WTC11 (cell line): ENCODE measurements at regions not wholly inside any gene's neighbourhood (a gene's known extent, or its start where the extent isn't known, plus 50 kb on each side); places are given as distances from the start of the nearest gene placed in this dataset.

Experiments used
- ATAC-seq: fragments of 200-7000 bp; cut with Tn5 transposase; 2 replicates; pipeline ENCODE4 v1.10.0; 2021; ENCODE audit warnings: mild to moderate bottlenecking, moderate library complexity
- CTCF ChIA-PET: fragments of 300-600 bp; sonication (Branson Sonifier 250); formaldehyde crosslinking; loops from one replicate; lab custom pipeline; 2021; ENCODE audit warnings: antibody characterized with exemption; lab: Charles Lee
- POLR2A ChIA-PET: fragments of 350-600 bp; sonication (Branson Sonifier 250); formaldehyde crosslinking; loops from one replicate; lab custom pipeline; 2021; ENCODE audit warnings: antibody characterized with exemption; lab: Charles Lee
- DNase-seq: peaks from one replicate; pipeline ENCODE4 v3.0.0; 2021; ENCODE audit warnings: low spot score
- H3K27ac Mint-ChIP-seq: 2 replicates; pipeline ENCODE4 v1.8.0; 2021; ENCODE audit warnings: mixed read lengths
- H3K27me3 Mint-ChIP-seq: 2 replicates; pipeline ENCODE4 v1.8.0; 2021; ENCODE audit warnings: low read depth, mild to moderate bottlenecking, moderate library complexity, mixed read lengths
- H3K36me3 Mint-ChIP-seq: 2 replicates; pipeline ENCODE4 v1.8.0; 2021; ENCODE audit warnings: mixed read lengths
- H3K4me1 Mint-ChIP-seq: 2 replicates; pipeline ENCODE4 v1.8.0; 2022; ENCODE audit warnings: mixed read lengths
- H3K4me3 Mint-ChIP-seq: 2 replicates; pipeline ENCODE4 v1.8.0; 2021; ENCODE audit warnings: mild to moderate bottlenecking, moderate library complexity, mixed read lengths
- H3K9me3 Mint-ChIP-seq: 2 replicates; pipeline ENCODE4 v1.8.0; 2021; ENCODE audit warnings: mixed read lengths
- AR ChIP-seq: fragments of 250-450 bp; sonication (Bioruptor Pico); IDR thresholded peaks from 2 replicates; pipeline ENCODE4 v1.9.0; 2021; ENCODE audit warnings: mild to moderate bottlenecking
- CBFB ChIP-seq: sonication (generic); formaldehyde crosslinking; IDR thresholded peaks from 2 replicates; pipeline ENCODE4 v1.8.1; 2022; ENCODE audit warnings: mild to moderate bottlenecking, low read depth, missing genetic modification reagents
- CREM ChIP-seq: sonication (generic); formaldehyde crosslinking; IDR thresholded peaks from 2 replicates; pipeline ENCODE4 v1.8.1; 2022; ENCODE audit warnings: mild to moderate bottlenecking, missing genetic modification reagents, moderate library complexity
- ESRRA ChIP-seq: sonication (generic); formaldehyde crosslinking; IDR thresholded peaks from 2 replicates; pipeline ENCODE4 v1.8.1; 2022; ENCODE audit warnings: mild to moderate bottlenecking, missing genetic modification reagents, borderline replicate concordance
- ETV6 ChIP-seq: sonication (generic); formaldehyde crosslinking; IDR thresholded peaks from 2 replicates; pipeline ENCODE4 v1.8.1; 2022; ENCODE audit warnings: mild to moderate bottlenecking, missing genetic modification reagents
- FOXJ3 ChIP-seq: sonication (generic); formaldehyde crosslinking; IDR thresholded peaks from 2 replicates; pipeline ENCODE4 v1.9.0; 2021; ENCODE audit warnings: missing genetic modification reagents, mild to moderate bottlenecking, borderline replicate concordance
- FOXK1 ChIP-seq: sonication (generic); formaldehyde crosslinking; IDR thresholded peaks from 2 replicates; pipeline ENCODE4 v1.8.0; 2022; ENCODE audit warnings: mild to moderate bottlenecking, moderate library complexity, missing genetic modification reagents
- GABPB1 ChIP-seq: sonication (generic); formaldehyde crosslinking; IDR thresholded peaks from 2 replicates; pipeline ENCODE4 v1.8.1; 2023; ENCODE audit warnings: mild to moderate bottlenecking, missing genetic modification reagents
- HMGXB4 ChIP-seq: sonication (generic); formaldehyde crosslinking; IDR thresholded peaks from 2 replicates; pipeline ENCODE4 v1.8.1; 2023; ENCODE audit warnings: mild to moderate bottlenecking, moderate library complexity, missing genetic modification reagents
- IRF1 ChIP-seq: sonication (generic); formaldehyde crosslinking; IDR thresholded peaks from 2 replicates; pipeline ENCODE4 v1.8.0; 2023; ENCODE audit warnings: missing genetic modification reagents
- IRF2 ChIP-seq: sonication (generic); formaldehyde crosslinking; IDR thresholded peaks from 2 replicates; pipeline ENCODE4 v1.8.0; 2022; ENCODE audit warnings: low read depth, missing genetic modification reagents, borderline replicate concordance
- NFYB ChIP-seq: sonication (generic); formaldehyde crosslinking; conservative IDR thresholded peaks from 2 replicates; pipeline ENCODE4 v1.8.0; 2022; ENCODE audit warnings: low read depth, missing genetic modification reagents
- OVOL2 ChIP-seq: fragments of 250-450 bp; sonication (Bioruptor Pico); IDR thresholded peaks from 2 replicates; pipeline ENCODE4 v1.9.0; 2021; ENCODE audit warnings: mild to moderate bottlenecking, borderline replicate concordance
- PREB ChIP-seq: sonication (generic); formaldehyde crosslinking; IDR thresholded peaks from 2 replicates; pipeline ENCODE4 v1.8.1; 2022; ENCODE audit warnings: mild to moderate bottlenecking, missing genetic modification reagents, moderate library complexity, borderline replicate concordance
- TCF7 ChIP-seq: sonication (generic); formaldehyde crosslinking; IDR thresholded peaks from 2 replicates; pipeline ENCODE4 v1.8.0; 2022; ENCODE audit warnings: mild to moderate bottlenecking, low read depth, missing genetic modification reagents, moderate library complexity
- TEAD1 ChIP-seq: sonication (generic); formaldehyde crosslinking; IDR thresholded peaks from 2 replicates; pipeline ENCODE4 v1.8.0; 2022; ENCODE audit warnings: mild to moderate bottlenecking, missing genetic modification reagents
- USF2 ChIP-seq: sonication (generic); formaldehyde crosslinking; IDR thresholded peaks from 2 replicates; pipeline ENCODE4 v1.8.1; 2023; ENCODE audit warnings: mild to moderate bottlenecking, missing genetic modification reagents, moderate library complexity
- ZNF219 ChIP-seq: sonication (generic); formaldehyde crosslinking; IDR thresholded peaks from 2 replicates; pipeline ENCODE4 v1.8.0; 2023; ENCODE audit warnings: missing genetic modification reagents, mild to moderate bottlenecking, borderline replicate concordance
- ZNF263 ChIP-seq: sonication (generic); formaldehyde crosslinking; IDR thresholded peaks from 2 replicates; pipeline ENCODE4 v1.8.1; 2022; ENCODE audit warnings: low read depth, mild to moderate bottlenecking, moderate library complexity, missing genetic modification reagents
- ZNF425 ChIP-seq: fragments of 250-450 bp; sonication (Bioruptor Pico); conservative IDR thresholded peaks from 2 replicates; pipeline ENCODE4 v1.9.0; 2021; ENCODE audit warnings: mild to moderate bottlenecking
- TF ChIP-seq, protein P1 (sequence below): sonication (generic); formaldehyde crosslinking; IDR thresholded peaks from 2 replicates; pipeline ENCODE4 v1.8.0; 2022; ENCODE audit warnings: mild to moderate bottlenecking, missing genetic modification reagents
- TF ChIP-seq, protein P2 (sequence below): fragments of 250-450 bp; sonication (Bioruptor Pico); IDR thresholded peaks from 2 replicates; pipeline ENCODE4 v2.1.2; 2022; ENCODE audit warnings: mild to moderate bottlenecking, moderate library complexity

- H3K4me3 Mint-ChIP-seq = no peak overlapping the region
- POLR2A ChIA-PET = no interaction called here
- H3K36me3 Mint-ChIP-seq = no peaks in the 10 kb centered on the region
- no peak for ATAC-seq
- no peak for TF ChIP-seq PREB
- TF ChIP-seq HMGXB4 (CRISPR knock-in tag) = no peak
- TF ChIP-seq USF2 (CRISPR knock-in tag) = no peak
- TF ChIP-seq CREM (CRISPR knock-in tag) = no peak
- no peak for TF ChIP-seq ZNF263 (CRISPR knock-in tag)
- no peak for TF ChIP-seq IRF1 (CRISPR knock-in tag)
- no peak for TF ChIP-seq ZNF219 (CRISPR knock-in tag)
- TF ChIP-seq TEAD1 (CRISPR knock-in tag) = no peak
- no peak for TF ChIP-seq NFYB (CRISPR knock-in tag)
- TF ChIP-seq ETV6 = no peak
- TF ChIP-seq ESRRA (CRISPR knock-in tag) = no peak
- no peak for TF ChIP-seq OVOL2 (CRISPR knock-in tag)
- TF ChIP-seq, all 79 proteins: peak for 0
- Mint-ChIP-seq H3K27ac (no peak overlapping the region), H3K27me3 (no peaks in the 10 kb centered on the region), H3K4me1 (peaks cover 14% of the 10 kb centered on the region), H3K9me3 (no peaks in the 10 kb centered on the region)
- CTCF ChIA-PET = interaction anchor here (2.2 to 2.4 kb wide), 2 partner anchors 33 to 35 kb away, joined by 7 to 12 read pairs; no protein-coding TSS in a partner anchor
- no peak for DNase-seq
Observed at GRCh38 chr22:19597399-19597735, 73.2 kb upstream of the CLDN5 start.

GRCh38 chr22:19598054-19598855 lies 74.0 kb upstream of the CLDN5 start:
- Mint-ChIP-seq H3K4me1 (peaks cover 14% of the 10 kb centered on the region), H3K27me3 (no peaks in the 10 kb centered on the region), H3K27ac (no peak overlapping the region), H3K4me3 (no peak overlapping the region), H3K9me3 (no peaks in the 10 kb centered on the region), H3K36me3 (no peaks in the 10 kb centered on the region)
- ChIA-PET POLR2A (no interaction called here), CTCF (interaction anchor here (1.3 kb wide), 1 partner anchor 9 kb away, joined by 3 read pairs; no protein-coding TSS in a partner anchor)
- DNase-seq (no peak), ATAC-seq (no peak)
- no peak for TF ChIP-seq ZNF425 (CRISPR knock-in tag)
- TF ChIP-seq, protein P1, sequence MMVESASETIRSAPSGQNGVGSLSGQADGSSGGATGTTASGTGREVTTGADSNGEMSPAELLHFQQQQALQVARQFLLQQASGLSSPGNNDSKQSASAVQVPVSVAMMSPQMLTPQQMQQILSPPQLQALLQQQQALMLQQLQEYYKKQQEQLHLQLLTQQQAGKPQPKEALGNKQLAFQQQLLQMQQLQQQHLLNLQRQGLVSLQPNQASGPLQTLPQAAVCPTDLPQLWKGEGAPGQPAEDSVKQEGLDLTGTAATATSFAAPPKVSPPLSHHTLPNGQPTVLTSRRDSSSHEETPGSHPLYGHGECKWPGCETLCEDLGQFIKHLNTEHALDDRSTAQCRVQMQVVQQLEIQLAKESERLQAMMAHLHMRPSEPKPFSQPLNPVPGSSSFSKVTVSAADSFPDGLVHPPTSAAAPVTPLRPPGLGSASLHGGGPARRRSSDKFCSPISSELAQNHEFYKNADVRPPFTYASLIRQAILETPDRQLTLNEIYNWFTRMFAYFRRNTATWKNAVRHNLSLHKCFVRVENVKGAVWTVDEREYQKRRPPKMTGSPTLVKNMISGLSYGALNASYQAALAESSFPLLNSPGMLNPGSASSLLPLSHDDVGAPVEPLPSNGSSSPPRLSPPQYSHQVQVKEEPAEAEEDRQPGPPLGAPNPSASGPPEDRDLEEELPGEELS = no peak
- TF ChIP-seq AR = no peak
- no peak for TF ChIP-seq IRF2 (CRISPR knock-in tag)
- TF ChIP-seq GABPB1 = no peak
- no peak for TF ChIP-seq TCF7
- TF ChIP-seq, protein P2, sequence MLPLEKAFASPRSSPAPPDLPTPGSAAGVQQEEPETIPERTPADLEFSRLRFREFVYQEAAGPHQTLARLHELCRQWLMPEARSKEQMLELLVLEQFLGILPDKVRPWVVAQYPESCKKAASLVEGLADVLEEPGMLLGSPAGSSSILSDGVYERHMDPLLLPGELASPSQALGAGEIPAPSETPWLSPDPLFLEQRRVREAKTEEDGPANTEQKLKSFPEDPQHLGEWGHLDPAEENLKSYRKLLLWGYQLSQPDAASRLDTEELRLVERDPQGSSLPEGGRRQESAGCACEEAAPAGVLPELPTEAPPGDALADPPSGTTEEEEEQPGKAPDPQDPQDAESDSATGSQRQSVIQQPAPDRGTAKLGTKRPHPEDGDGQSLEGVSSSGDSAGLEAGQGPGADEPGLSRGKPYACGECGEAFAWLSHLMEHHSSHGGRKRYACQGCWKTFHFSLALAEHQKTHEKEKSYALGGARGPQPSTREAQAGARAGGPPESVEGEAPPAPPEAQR (CRISPR knock-in tag) = no peak
- no peak for TF ChIP-seq FOXK1
- no peak for TF ChIP-seq CBFB (CRISPR knock-in tag)
- no peak for TF ChIP-seq FOXJ3 (CRISPR knock-in tag)
